Coronary artery (tissue), 2 donors: ENCODE measurements at regions not wholly inside any gene's neighbourhood (a gene's known extent, or its start where the extent isn't known, plus 50 kb on each side); places are given as distances from the start of the nearest gene placed in this dataset.

ENCODE experiments used
- DNase-seq: peaks from one replicate; pipeline ENCODE4 v3.0.0-alpha.2; 2017; ENCODE audit warnings: low spot score
- H3K27ac ChIP-seq, 2 donors: fragments of 200-600 bp; sonication (generic); one replicate each; pipeline ENCODE4 v1.5.1; 2016 to 2019
- H3K4me3 ChIP-seq: fragments of 200-600 bp; sonication (generic); 2 replicates; pipeline ENCODE4 v1.5.1; 2016; ENCODE audit warnings: mild to moderate bottlenecking, moderate library complexity
- TF ChIP-seq, protein P1 (sequence below): fragments of 200-600 bp; sonication (generic); IDR thresholded peaks from one replicate; pipeline ENCODE4 v1.5.1; 2019; ENCODE audit warnings: antibody characterized with exemption

DNA sequence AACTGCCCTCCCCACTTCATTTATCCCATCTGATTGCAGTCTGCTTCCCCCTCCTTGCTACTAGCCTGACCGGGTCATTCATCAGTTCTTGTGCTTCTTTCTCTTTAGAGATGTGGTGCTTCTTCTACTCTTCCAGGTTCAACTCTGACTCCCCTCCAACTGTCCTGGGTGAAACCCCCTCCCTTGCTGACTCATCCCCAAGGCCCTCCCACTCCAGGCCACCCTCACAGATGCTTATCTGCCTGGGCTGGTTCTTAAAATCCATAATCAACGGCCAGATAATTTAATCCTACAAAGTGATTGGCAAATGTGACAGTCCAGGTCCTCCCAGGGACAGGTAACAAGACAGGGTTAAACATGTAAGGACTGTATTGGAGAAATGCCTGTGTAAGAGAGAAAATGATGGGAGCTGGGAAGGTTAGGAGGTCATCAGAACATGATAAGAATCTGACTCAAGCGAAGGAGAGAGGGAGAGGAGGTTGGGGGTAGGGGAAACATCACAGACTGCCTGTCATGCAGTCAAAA is 182.8 kb upstream of the C1QTNF7 start:
- no peak for DNase-seq
- TF ChIP-seq, protein P1, sequence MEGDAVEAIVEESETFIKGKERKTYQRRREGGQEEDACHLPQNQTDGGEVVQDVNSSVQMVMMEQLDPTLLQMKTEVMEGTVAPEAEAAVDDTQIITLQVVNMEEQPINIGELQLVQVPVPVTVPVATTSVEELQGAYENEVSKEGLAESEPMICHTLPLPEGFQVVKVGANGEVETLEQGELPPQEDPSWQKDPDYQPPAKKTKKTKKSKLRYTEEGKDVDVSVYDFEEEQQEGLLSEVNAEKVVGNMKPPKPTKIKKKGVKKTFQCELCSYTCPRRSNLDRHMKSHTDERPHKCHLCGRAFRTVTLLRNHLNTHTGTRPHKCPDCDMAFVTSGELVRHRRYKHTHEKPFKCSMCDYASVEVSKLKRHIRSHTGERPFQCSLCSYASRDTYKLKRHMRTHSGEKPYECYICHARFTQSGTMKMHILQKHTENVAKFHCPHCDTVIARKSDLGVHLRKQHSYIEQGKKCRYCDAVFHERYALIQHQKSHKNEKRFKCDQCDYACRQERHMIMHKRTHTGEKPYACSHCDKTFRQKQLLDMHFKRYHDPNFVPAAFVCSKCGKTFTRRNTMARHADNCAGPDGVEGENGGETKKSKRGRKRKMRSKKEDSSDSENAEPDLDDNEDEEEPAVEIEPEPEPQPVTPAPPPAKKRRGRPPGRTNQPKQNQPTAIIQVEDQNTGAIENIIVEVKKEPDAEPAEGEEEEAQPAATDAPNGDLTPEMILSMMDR, result no peak
- no peak overlapping the region for H3K27ac ChIP-seq
- no peak overlapping the region for H3K4me3 ChIP-seq

DNA sequence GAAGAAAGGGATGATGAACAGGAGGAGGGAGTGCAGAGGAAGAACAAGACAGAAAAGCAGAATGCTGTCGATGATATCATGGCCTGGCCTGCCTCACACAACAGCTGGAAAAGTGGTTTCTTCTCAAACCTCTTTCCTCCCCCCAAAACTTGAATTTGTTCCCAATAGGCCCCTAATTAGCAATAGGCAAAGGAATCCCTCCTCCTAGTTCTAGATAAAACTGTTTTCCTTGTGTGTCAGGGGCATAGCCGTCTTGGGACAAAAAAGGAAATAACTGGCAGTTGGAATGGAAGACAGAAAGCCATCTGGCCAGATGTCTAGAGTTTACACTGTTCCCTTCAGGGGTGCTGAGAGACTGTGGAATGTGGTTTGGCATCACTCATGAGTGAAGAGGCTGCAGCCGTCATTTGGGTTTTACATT is 177.8 kb upstream of the C1QTNF7 start:
- TF ChIP-seq, protein P1, result no peak
- no peak for DNase-seq
- no peak overlapping the region for H3K27ac ChIP-seq
- no peak overlapping the region for H3K4me3 ChIP-seq

DNA sequence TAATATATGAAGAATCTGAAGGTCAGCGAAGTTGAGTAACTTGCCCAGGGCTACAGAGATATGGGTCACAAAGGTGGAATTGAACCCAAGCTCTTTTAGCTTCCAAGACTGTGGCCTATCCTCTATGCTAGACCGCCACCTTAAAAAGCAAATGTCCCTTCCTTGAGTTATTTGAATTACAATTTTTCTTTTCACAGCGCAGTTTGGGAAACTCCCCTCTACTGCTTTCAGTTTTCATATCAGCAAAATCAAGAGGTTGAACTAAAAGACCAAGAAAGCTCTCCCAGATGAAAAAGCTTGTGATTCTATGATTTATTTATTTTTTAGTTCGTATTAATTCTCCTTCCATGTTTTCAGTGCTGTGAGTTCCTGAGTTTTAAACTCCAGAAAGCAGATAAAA is 174.5 kb upstream of the C1QTNF7 start:
- Histone ChIP-seq H3K4me3 (no peak overlapping the region), H3K27ac (no peak overlapping the region)
- no peak for DNase-seq
- TF ChIP-seq, protein P1, result no peak

DNA sequence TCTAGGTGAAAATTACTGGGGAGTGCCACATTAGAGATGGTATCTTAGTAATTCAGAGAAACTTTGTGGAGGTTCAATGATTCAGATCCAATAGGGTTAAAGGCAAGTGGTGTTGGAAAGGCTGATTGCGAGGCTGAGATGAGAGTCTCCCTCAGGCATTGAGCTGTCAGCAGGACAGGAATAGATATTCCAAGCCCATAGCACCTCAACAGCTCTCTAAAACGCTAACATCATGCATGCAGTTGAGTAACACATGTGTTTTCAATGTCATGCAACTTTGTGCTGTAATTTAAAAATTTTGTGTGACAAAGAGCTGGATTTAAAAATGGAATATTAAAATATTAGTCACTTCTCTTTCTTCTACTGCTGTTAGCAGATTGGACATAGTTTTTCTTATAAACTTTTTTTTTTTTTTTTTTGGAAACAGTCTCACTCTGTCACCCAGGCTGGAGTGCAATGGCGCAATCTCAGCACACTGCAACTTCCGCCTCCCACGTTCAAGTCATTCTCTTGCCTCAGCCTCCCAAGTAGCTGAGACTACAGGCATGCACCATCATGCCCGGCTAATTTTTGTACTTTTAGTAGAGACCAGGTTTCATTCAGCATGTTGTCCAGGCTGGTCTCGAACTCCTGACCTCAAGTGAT is 173.5 kb upstream of the C1QTNF7 start:
- no peak overlapping the region for H3K27ac ChIP-seq

DNA sequence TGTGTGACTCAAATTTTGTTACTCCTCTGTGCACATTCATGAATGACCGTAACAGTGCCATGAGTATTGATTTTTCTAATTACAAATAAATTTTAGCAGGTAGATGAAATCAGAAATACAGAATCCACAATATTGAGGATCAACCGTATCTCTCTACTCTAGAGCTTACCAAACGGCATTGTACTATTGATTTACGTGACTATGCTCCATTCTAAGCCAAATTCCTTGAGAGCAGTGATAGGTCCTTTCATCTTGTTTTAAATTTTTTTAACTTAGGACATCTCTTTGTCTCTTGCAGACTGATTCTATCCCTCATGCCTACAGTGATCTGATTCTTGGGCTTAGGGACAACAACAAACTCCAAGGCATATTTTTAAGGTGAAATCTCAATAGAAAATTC is 172.3 kb upstream of the C1QTNF7 start:
- no peak overlapping the region for H3K4me3 ChIP-seq

More for the DNA sequence above, 173.5 kb upstream of the C1QTNF7 start:
- no peak overlapping the region for H3K4me3 ChIP-seq
- TF ChIP-seq, protein P1, result no peak
- no peak for DNase-seq

DNA sequence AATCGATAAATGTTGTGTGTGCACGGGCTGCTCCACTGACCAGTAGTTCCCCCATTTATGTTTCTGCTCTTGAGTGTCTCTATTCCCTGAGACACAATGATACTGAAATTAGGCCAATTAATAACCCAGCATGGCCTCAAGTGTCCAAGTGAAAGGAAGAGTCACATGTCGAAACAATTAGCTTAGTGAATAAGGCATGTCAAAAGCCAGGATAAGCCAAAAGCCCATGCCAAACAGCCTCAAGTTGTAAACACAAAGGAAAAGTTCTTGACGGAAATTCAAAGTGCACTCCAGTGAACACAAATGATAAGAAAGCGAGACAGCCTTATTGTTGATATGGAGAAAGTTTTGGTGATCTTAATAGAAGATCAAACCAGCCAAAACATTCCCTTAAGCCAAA is 167.1 kb upstream of the C1QTNF7 start:
- no peak for DNase-seq
- no peak overlapping the region for H3K4me3 ChIP-seq
- TF ChIP-seq, protein P1, result no peak
- no peak overlapping the region for H3K27ac ChIP-seq

More for the DNA sequence above, 172.3 kb upstream of the C1QTNF7 start:
- H3K27ac ChIP-seq, result no peak overlapping the region
- TF ChIP-seq, protein P1, result no peak
- DNase-seq, result no peak

DNA sequence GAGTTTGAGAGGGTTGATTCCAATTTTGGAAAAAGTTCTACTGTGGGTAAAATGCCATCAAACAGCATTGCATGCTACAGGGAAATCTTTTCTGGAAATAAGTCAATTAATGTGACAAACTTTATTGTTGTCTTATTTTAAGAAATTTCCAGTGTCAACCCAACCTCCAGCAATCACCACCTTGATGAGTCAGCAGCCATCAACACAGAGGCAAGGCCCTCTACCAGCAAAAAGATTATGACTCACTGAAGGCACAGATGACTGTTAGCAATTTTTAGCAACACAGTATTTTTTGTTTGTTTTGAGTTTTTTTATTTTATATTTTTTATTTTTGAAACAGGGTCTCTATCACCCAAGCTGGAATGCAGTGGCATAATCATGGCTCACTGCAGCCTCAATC is 165.4 kb upstream of the C1QTNF7 start:
- H3K4me3 ChIP-seq, result no peak overlapping the region
- TF ChIP-seq, protein P1, result no peak
- H3K27ac ChIP-seq, result no peak overlapping the region
- no peak for DNase-seq
